ENCODE measurements at regions not wholly inside any gene's neighbourhood (a gene's known extent, or its start where the extent isn't known, plus 50 kb on each side); places are given as distances from the start of the nearest gene placed in this dataset.
"Not testable (repeated sequence)": the region's sequence is repeated elsewhere in the genome, so short reads cannot be mapped to it uniquely, and the experiment has no call there.

DNA sequence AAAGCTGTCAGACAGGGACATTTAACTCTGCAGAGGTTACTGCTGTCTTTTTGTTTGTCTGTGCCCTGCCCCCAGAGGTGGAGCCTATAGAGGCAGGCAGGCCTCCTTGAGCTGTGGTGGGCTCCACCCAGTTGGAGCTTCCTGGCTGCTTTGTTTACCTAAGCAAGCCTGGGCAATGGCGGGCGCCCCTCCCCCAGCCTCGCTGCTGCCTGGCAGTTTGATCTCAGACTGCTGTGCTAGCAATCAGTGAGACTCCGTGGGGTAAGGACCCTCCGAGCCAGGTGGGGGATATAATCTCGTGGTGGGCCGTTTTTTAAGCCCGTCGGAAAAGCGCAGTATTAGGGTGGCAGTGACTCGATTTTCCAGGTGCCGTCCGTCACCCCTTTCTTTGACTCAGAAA, 192.8 kb downstream of the AVL9 start:
- DNase-seq (ENCODE audit: low read depth, low spot score) = not testable (repeated sequence)

DNA sequence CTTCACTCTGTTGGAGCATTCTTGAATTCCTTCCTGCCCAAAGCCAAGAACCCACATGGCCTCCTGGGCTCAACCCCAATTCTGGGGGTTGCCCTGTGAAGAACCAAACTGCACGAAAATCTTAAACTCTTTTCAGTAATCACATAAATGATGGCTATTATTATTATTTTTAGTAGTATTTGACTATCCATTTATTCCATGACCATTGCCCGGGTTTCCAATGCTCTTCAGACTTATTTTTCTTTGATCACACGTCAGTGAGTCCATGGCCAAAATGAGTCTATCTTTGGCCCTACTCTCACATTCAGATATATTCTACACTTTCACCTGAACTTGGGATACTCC, 185.9 kb downstream of the AVL9 start:
- no peak for DNase-seq (ENCODE audit: low read depth, low spot score)

DNA sequence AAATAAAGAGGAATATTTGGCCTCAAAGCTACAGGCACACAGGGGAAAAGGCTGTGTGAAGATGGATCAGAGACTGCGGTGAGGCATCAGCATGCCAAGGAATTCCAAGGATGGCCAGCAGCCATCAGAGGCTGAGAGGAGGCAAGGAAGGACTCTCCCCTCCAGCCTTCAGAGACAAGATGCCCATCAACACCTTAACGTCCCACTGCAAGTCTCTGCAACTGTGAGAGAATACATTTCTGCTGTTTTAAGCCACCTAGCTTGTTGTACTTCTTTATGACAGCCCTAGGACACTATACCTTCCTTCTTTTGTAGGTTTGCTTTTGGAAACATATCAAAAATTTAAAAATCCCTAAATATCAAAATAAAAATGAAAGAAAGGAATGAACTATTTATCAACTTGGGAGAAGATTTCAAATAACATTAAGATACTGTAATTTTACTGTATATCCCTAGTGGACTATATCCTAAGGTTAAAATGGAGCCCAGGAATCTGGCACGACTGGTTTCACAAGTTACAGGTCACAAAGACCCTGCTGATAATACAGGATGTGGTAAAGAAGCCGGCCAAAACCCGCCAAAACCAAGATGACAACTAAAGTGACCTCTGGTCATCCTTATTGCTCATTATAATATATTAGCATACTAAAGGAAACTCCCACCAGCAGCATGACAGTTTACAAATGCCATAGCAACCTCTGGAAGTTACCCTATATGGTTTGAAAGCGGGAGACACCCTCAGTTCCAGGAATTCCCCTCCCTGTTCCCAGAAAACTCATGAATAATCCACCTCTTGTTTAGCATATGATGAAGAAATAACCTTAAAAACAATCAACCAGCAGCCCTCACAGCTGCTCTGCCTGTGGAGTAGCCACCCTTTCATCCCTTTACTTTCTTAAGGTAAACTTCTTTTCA, 185.2 kb downstream of the AVL9 start:
- no peak for DNase-seq (ENCODE audit: low read depth, low spot score)

DNA sequence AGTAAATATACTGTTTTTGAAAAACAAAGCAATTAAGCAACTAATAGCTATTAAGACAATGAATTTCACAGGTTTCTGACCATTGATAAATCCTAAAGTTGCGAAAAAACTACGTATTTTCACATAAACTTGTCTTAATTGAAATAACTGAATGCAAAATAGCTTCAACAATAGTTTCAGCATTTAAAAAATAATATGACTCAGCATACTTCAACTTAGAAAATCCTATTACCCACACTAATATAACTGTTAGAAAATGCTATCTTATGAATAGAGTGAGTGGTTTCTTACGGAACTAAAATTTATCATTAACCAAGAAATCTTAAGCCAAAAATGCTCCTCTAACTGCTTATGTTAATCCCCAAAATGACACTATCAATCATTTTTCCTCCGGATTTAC, 183.9 kb downstream of the AVL9 start:
- DNase-seq (ENCODE audit: low read depth, low spot score) = no peak

DNA sequence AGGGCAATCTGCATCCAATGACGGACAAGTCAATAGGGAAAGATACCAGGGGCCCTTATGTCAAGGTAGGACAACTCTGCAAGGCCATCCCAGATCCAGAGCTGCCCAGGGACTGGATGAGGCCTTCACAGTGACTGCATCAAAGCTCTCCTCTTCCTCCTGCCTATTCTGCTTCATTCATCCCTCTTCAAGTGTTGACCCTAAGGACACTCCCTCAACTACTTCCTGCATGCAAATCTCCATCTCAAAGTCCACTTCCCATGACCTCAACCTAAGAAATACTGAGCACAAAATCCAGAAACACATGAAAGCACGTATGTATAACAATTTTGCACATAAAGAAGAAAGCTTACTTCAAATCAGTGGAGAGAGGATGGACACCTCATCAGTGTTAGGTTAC, 182.3 kb downstream of the AVL9 start:
- no peak for DNase-seq (ENCODE audit: low read depth, low spot score)

DNA sequence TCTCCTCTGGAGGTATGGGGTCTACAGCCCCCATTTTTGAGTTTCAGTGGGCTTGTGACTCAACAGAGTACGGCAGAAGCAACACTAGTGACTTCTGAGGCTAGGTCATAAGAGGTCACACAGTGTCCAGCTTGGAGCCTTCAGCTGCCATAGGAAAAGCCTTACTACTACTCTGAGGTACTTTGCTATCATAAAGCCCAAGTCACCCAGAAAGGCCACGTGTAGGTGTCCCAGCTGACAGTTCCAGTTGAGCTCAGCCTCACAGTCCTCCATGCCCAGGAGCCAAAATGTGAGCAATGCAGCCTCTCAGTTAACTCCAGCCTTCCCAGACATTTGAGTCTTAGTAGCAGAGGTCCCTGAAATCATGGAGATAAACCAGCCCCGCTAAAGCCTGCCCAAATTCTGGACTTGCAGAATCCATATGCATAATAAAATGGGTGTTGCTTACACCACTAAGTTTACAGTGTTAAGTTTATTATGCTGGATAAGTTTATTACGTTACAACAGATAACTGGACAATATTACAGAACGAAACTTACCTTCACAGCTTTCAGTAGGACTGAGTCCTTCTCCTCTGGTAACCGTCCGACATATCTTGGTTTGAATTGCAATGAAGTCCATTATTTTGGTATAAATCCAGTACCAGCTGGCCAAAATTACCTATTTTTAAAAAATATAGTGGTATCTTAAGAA, 181.1 kb downstream of the AVL9 start:
- no peak for DNase-seq (ENCODE audit: low read depth, low spot score)

DNA sequence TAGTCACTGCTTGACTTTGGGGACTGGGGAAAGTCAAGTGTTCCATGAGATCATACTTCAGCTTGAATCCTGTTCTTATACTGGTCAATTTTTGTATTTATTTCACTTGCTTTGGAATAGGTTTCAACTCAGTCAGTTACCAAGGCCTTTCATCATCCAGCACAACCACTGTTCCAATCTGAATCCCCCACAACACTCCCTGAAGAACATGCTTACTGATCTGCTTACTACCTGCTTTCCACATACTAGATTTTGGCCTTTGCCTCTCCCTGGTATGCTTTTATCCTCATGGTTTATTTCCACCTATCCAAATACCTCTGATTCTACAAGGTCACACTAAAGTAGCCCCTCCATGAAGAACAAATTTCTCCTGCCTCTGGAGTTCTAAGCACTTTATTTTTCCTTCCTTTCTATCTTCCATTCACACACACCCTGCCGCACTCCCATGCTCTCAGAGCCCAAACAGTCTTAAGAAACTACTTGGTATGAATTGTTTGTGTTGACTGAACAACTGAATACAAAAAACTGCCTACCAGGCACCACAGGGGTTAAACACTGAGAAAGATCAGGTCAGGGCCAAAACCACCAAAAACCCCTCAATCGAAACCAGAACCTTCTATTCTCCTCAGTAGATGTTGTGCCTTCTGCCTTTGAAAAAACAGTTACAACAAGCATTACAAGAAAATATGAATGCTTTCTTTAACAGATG, 178.1 kb downstream of the AVL9 start:
- no peak for DNase-seq (ENCODE audit: low read depth, low spot score)

DNA sequence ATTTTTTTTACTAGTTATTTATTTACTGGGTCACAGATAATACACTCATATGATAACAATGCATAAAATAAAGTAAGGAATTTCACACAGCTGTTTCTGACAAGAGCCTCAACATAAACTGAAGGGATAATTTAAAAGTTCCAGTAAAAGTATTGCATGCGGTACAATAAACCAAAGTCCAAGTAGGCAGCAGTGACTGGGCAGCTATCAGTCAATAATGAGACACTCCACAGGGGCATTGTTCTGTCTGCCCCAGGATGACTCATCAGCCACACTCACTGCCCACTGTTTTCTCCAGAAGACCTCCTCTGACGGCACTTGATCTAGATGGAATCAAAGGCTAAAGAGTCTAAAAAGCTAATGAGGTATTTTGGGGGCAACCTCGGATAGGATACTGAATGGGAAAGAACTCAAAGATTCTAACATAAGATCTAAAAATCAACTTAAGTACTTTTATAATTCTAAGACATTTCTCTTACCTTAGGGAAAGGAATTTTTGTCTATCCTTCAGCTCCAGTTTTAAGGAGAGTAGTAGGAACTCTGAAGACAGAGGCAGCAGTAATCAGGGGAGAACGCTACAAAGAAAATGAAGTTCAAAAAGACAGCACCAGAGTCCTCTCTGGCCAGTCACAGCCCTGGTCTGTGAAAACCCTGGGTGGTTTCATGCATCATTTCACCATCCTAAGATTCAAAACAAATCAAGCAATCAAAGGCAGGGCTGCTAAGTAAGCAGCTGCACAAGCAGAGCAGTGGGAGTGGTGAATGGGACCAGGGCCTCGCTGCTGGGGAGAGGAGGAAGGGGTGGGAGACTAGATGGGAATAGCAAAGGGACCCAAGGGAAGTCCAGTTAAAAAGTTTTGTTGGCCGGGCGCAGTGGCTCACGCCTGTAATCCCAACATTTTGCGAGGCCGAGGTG, 175.1 kb downstream of the AVL9 start:
- peak; percentile 44 for DNase-seq (ENCODE audit: low read depth, low spot score)

DNA sequence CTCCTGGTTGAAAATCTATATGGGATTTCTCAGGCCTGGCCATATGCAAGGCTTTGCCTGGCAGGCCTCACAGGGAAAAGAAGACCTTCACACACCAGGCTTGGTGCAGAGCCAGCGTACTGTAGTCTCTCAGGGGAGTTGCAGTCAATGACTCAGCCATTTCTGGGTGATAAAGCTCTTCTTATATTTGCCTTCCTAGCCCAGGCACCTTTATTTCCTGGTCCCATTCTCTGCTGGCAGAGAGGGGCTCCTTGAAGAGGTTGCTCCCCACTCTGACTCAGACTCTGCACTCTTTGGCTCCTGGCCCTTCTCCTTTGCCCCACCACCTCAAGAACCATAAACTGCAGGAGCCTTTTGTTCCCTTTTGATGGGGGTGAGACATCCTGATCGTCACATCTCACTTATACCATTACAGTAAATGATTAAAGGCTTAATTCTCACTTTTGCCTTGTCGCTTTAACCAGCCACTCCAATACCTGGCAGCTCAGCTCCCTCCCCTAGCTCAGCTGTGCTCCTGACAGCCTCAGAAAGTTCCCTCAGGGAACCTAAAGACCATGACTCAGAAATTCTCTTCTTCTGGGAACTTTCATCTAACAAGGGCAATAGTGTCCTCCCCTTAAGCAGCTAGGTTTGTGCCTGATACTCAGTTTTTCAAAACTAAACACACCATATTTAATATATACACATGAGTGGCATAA, 174.0 kb downstream of the AVL9 start:
- DNase-seq (ENCODE audit: low read depth, low spot score) = not testable (repeated sequence)

DNA sequence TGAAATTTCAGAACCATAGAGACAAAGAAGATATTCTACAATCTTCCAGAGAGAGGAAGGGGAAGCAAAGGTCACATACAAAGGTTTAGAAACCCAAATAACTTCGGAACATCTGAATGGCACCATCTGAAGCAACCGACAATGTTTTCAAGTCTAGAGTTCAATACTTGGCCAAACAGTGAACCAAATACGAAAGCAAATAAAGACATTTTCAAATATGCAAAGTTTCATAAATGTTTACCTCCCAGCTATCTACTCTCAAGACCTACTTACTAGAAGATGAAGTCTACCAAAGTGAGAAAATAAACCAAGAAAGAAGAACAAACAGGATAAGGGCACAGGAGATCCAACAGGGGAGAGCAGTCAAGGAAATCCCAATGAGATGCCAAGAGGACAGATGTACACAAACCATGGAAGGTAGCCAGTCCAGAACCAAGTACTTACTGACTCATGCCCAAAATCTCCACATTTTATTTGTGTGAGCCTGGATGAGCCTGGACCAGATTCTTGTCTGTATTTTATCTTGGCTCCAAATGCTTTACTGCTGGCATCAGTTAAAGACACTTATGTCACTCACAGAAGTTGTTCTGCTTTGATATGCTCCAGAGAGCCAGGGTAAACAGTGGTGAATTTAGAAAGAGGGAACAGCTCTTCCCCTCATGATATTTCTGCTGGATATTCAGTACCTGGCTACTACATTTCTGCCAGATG, 173.3 kb downstream of the AVL9 start:
- DNase-seq (ENCODE audit: low read depth, low spot score) = not testable (repeated sequence)

DNA sequence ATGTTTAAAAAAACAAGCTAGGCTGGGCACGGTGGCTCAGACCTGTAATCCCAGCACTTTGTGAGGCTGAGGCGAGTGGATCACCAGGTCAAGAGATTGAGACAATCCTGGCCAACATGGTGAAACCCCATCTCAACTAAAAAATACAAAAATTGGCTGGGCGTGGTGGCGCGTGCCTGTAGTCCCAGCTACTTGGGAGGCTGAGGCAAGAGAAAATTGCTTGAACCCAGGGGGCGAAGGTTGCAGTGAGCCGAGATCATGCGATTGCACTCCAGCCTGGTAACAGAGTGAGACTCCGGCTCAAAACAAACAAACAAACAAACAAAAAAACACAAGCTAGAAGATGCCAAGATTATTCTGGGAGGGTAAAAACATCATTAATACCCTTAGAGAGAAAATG, 172.3 kb downstream of the AVL9 start:
- not testable (repeated sequence) for DNase-seq (ENCODE audit: low read depth, low spot score)

DNA sequence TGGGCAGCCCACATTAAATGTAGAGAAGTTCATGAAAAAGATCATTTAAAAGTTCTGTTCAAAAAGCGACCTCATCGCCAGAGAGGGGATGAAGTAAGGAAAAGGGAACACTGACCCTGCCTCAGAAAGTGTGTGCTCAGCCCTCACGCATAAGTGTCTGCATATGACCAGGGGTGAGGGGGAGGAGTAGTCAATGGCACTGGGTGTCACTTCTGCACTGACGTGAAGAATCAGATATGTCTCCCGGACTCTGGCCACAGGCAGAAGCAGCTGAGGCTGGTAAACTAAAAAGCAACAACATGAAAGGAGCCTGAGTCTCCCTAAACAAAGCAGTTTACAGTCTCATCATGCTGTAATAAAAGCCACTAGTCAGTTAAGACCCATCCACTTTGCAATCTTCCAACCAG, 168.5 kb downstream of the AVL9 start:
- DNase-seq (ENCODE audit: low read depth, low spot score) = not testable (repeated sequence)

DNA sequence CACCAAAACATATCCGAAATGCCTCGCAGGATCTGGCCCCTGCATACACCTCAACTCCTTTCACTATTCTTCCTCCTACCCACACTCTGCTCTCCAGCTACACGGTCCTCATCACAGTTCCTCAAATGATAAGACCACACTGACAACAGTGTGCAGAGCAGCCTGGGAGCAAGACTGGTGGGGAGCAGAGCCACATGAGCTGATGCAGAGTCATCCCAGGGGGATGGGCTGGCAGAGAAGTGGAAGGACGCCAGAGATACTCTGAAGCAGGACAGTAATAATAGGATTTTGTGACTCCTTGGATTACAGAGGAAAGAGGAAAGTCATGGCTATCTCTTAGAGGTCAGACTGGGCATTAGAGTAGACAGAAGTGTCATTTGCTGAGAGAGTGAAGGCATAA, 167.2 kb downstream of the AVL9 start:
- not testable (repeated sequence) for DNase-seq (ENCODE audit: low read depth, low spot score)

DNA sequence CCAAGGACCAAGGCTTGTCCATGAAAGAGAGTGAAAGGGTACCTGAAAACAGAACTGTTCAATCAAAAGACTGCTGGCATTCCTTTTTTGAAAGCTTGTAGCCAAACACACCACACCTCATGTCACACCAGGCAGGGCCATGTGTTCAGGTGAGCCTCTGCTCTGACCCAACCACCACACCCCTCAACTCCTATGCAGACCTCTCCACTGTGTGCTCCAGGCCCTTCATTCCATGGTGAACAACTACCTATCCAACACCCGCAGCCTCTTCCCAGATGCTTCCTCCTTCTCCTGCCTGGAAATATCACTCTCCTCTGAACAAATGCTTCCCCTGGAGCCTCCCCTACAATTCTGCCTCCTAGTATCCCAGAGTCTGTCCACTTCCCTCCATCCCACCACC, 166.6 kb downstream of the AVL9 start:
- no peak for DNase-seq (ENCODE audit: low read depth, low spot score)

DNA sequence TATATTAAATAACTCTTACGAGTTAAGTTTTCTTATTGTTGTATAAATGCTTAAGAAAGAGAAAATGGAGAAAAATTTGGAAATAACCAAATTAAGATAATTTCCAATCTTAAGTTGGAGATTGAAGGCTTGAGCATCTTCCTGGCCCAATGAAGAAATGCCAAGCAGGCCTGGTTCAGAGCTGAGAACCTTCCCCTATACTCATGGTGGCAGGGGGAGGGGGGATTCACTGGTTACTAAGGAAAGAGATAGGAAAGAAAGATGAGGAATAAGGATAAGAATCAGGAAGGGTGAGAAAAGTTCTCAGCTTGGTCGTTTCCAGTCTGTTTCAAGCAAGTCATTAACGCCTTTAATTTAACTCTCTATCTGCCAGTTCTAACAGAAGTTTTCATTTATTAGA, 166.2 kb downstream of the AVL9 start:
- DNase-seq (ENCODE audit: low read depth, low spot score) = no peak

DNA sequence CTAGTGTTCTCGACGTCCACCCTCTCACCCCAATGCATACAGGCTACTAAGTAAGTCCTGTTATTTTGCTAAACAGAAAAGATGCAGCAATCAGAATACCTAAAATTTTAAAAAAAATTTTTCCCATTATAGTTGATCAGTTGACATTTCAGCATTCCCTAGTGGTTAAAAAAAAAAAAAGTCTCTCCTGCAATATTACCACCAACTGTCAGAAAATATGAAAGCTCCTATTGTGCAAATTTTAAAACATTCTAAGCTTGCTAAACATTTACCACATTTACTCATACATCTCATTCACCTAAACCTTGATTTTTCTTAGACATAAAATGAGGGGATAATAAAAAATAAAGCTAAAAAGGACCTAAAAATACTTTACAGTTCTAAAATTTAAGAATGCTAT, 165.6 kb downstream of the AVL9 start:
- DNase-seq (ENCODE audit: low read depth, low spot score) = no peak

DNA sequence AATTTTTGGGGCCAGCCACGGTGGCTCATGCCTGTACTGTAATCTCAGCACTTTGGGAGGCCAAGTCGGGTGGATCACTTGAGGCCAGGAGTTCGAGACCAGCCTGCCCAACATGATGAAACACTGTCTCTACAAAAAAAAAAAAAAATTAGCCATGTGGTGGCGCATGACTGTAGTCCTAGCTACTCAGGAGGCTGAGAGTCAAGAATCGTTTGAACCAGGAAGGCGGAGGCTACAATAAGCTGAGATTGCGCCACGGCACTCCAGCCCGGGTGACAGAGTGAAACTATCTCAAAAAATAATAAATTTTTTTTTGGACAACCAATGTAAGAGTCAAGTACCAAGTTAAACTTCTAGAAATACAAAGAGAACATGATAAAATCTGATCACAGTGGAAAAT, 164.6 kb downstream of the AVL9 start:
- no peak for DNase-seq (ENCODE audit: low read depth, low spot score)

DNA sequence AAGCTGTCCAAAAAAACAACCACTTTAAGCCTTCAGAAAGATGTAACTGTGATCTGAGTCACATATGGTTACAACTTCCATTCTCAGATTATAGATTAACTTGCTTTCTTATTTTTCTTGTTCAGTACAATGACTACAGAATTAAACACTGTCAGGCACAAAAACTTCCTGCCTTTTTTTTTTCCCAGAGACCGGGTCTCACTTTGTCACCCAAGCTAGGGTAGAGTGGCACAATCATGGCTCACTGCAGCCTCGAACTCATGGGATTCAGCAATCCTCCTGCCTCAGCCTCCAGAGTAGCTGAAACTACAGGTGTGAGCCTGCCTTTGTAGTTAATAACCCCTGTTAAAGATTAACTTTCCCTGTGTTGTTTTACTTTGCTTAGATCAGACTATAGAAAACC, 163.2 kb downstream of the AVL9 start:
- DNase-seq (ENCODE audit: low read depth, low spot score) = no peak

DNA sequence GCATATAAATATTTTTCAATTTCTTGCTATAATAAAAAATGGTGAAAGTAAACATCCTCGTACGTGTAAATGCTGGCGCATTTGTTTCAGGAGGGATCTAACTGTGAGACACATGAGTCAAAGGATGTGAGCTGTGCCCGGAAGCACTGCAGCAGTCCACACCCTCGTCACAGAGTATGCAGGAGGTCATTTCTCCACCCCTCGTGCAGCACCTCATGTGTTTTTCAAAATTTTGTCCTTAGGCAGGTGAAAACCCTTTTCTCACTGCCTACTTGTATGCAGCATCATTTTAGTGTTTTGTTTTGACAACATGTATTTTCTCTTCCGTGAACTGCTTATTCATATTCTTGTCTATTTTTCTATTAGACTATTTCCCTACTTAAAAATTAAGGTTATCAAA, 162.7 kb downstream of the AVL9 start:
- DNase-seq (ENCODE audit: low read depth, low spot score) = peak; percentile 17

DNA sequence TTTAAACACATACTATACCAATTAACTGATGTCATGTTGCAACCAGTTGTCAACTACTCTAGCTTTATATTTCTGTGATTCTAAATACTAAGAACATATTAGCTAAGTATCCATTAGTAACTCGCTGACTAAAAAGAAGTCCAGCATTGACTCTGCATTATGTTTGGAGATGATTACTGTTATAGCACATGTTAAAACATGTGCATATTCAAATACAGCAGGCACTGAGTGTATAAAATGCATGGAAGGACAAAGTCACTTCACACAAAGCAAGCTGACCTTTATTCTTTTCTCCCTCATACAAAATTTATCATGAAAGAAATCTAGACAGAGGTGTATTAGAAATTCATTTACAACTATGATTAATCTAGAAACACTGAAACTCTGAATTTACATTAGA, 159.3 kb downstream of the AVL9 start:
- not testable (repeated sequence) for DNase-seq (ENCODE audit: low read depth, low spot score)

All from pulmonary artery endothelial cell (primary cell).